ENCODE measurements at regions not wholly inside any gene's neighbourhood (a gene's known extent, or its start where the extent isn't known, plus 50 kb on each side); places are given as distances from the start of the nearest gene placed in this dataset.

- DNase-seq = no peak
Measured at GRCh38 chr3:88209356-88209755, 59.6 kb downstream of the C3orf38 start.

GRCh38 chr3:88211096-88211890, 61.5 kb downstream of the C3orf38 start:
- no peak for DNase-seq

- DNase-seq = peak; percentile 63
Measured at GRCh38 chr3:88219138-88219792, 69.5 kb downstream of the C3orf38 start.

GRCh38 chr3:88220126-88220525, 70.4 kb downstream of the C3orf38 start:
- DNase-seq = no peak

GRCh38 chr3:88221726-88222125, 72.0 kb downstream of the C3orf38 start:
- no peak for DNase-seq

- no peak for DNase-seq
Measured at GRCh38 chr3:88222343-88222742, 72.6 kb downstream of the C3orf38 start.

DNA sequence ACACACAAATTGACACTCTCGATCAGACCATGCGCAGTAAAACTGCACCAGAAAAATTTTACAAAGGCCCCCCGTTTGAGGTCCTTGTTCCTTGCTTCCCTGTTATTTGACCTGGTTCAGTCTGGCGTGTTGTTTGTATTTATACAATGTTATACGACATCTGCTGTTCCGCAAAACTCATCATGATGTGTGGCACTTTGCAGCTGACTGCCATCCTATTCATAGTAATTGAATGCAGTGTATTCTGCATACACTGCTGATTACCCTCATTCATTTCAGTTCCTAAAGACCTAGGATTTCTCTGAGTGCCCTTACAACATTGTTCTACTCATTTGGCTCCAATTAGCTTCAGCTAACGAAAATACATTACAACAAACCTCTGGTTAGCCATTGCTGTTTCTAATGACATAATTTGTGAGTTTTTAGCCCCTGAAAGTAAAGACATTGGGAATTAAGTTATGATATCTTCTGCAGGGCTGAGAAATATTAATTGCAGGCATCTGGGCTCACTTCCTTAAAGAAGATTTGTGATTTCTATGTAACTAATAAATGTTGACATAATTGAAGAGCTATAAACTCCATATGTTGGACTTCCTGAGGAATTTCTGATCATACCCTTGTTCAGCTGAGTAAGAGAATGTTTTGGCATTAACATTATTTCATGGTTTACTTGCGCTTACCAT, 75.7 kb downstream of the C3orf38 start:
- DNase-seq = peak; percentile 23

- no peak for DNase-seq
Measured at GRCh38 chr3:88226910-88227309, 77.2 kb downstream of the C3orf38 start.

DNA sequence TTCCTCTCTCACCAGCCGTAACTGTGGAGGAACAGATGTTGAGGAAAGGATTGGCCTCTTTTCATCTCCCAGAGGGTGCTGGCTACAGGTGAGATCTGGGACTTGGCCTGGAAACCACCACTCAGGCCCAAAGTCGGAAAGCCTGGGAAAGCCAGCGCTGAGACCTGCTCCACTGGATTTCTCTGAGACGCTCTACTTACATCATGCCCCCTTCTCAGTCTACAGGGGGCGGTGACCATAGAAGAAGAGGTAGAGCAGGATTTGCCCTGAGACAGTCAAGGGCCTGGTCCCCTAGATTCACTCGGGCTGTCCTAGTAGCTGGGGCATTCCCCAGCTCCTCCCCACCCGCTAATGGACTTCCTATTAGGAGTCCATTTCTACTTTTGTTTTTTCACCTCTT, 80.9 kb downstream of the C3orf38 start:
- no peak for DNase-seq

GRCh38 chr3:88231207-88231606, 81.4 kb downstream of the C3orf38 start:
- DNase-seq = no peak

DNA sequence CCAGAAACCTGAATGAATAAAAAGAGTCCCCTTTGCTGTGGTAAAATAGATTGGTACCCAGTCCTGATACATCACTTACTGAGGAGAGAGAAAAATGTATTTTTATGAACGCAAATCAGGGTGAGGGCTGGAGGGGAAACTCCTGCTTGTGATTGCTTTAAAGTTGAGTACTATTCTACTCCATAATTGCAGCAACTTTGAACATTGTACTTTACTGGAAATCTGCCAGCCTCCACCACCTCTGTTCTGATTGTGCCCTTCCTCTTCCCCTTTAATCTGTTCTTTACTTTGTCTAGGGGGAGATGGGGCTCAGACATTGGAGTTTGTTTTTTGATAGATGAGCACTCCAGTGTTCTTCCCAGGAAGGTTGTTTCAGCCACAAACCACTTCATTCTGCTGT, 81.9 kb downstream of the C3orf38 start:
- DNase-seq = no peak

DNA sequence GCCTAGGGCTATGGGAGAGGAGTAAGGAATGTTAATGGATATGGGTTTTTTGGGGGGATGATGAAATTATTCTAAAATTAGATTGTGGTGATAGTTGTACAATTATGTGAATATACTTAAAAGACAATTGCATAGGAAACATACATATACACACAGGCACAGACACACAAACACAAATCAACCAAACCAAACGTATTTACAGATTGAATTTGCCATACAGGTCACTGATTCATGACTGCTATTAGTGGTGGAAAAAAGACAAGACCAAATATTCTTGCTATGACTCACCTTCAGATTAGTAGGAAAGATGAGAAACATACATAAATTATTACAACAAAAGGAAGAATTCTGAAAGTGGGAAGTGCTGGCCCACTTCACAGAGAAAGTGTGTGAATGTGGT, 85.3 kb downstream of the C3orf38 start:
- DNase-seq = no peak

DNA sequence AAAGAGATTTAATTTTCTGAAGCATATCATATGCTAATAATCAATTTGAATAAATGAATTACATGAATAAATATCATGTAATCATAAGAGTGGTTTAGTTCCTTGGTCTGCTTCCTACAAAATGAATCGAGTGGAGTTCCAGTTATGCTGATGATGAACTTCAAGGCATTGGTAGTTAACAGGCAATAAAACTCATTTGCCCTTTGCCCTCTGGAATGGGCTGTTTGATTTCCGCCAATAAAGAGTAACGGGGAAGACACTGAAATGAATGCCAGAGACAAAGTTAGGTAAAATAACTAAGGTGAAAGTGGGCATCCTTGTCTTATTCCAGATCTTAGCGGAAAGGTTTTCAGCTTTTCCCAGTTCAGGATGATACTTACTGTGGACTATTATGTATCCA, 90.1 kb downstream of the C3orf38 start:
- DNase-seq = no peak

- no peak for DNase-seq
Measured at GRCh38 chr3:88248658-88249057, 98.9 kb downstream of the C3orf38 start.

- DNase-seq = no peak
Measured at GRCh38 chr3:88259045-88259444, 109.3 kb downstream of the C3orf38 start.

- DNase-seq = no peak
Measured at GRCh38 chr3:88262527-88262926, 112.8 kb downstream of the C3orf38 start.

DNA sequence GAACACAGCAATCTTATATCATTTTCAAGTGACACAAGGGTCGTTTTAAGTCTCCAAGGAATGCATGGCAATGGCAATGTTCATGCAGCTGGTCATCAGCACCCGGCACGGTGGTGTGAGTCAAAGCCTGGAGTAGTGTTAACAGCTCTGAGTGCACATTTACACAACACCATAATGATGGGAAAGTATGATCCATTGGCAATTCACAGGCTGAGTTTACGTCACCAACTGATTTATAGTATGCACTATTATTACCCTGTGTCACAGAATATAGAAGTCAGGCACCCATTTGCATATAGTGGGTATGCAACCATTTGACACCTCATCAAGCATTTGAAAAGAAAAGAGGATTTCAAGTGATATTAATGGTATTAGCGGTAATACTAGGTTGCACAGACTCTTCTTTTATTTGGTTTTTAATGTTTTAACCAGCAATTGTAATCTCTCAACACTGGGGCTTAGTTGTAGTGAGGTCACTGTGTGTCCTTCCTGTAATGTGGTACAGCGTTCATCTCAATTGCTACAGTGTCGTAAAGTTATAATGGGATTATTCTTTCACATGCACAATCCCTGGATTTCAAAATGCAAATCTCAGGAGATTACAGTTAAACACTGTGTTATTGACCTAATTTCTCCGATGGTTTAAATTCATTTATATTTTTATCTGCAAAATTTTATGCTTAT, 113.8 kb downstream of the C3orf38 start:
- DNase-seq = no peak

- no peak for DNase-seq
Measured at GRCh38 chr3:88267441-88267840, 117.7 kb downstream of the C3orf38 start.

DNA sequence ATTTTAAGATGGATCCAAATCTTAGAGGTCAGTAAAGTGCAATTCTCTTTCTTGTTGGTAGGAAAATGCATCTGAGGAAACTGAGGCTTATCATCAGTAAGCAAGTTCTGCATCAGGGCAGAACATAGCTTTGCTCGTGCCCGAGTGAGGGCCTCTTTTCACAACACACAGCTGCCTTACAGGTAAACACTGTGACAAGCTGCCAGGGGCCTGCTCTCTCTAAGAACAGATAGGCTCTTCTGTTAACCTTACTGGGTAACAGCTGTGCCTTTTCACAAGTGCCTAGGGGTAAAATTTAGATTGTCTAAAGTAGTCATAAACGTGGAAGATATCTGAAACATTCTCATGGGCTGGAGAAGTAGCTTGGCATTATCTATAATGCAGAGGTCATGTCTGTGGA, 118.1 kb downstream of the C3orf38 start:
- no peak for DNase-seq

DNA sequence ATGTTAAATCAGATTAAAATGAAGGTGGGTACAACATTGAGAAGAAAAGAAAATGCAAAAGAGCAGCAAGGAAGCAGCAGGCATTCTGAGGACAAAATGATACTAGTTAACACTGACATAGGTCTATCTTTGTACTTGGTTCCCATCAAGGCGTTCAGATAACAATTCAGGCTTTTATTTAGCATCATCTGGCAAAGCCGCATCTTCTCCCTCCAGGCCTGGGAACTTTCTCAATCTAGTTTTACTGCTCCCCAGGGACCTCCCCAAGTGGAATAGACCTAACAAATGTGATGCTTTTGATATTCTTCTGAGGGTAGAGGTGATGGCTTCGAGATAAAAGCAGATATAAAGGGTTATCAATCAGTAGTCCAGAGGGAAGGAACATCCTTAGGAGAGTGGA, 130.6 kb downstream of the C3orf38 start:
- no peak for DNase-seq

DNA sequence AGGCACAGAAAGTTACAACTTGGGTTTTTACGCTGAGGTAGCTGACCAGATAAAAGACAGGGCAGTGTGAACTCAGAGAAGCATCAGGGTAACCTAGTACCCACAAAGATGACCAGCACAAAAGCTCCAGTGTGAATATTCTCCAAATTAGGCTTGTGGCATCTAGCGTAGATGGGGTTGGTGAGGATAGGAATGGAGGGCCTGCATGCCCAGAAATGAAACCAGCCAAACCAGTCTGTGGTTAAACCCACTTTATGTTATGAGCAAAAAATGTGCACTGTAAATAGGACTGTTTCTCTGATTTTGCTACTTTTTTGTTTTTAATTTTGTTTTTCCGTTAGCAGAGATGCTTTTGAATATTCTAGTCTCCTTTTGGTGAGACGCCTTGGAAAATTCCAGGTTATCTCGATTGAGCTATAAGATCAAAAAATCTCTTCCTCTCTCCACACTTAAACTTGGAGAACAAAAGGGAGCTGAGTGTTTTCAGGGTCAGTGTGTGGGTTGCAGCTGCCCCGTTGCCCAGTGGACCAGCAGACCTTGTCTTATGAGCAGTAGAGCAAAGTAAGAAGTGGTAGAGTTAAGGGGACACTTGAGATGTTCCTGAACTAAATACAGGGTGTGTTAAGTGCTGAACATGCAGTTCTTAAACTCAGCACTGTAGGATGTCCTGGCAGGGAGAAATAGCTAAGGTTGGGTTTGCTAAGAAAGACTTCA, 132.9 kb downstream of the C3orf38 start:
- DNase-seq = no peak

- no peak for DNase-seq
Measured at GRCh38 chr3:88283242-88283592, 133.5 kb downstream of the C3orf38 start.

DNA sequence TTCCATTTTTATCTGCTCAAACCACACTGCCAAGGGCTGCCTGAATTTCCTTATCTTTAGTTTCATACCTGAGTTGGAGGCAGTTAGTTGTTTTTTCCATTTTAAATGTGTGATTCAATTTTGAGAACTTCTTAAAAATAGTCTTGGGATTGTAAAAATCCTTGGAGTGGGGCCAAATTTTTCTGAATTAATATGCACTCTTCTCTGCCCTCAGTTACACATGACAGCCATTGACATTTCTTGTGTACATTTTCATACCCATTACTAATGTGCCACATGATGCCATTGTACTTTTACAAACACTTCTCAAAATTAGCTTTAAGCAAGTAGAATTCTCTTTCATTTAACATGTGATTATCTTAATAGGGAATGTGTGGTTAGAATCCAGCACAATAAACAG, 141.7 kb downstream of the C3orf38 start:
- no peak for DNase-seq

Data from retina (tissue), 1 donor.